Tibial artery (tissue), 4 donors: ENCODE measurements at regions not wholly inside any gene's neighbourhood (a gene's known extent, or its start where the extent isn't known, plus 50 kb on each side); places are given as distances from the start of the nearest gene placed in this dataset.

Experiments
- DNase-seq, 2 donors: peaks; one replicate each; pipeline ENCODE4 v3.0.0-alpha.2; 2019
- H3K27ac ChIP-seq, 2 donors: fragments of 200-600 bp; sonication (generic) in 1 of 2; 1 replicate in 1 of 2; 2 replicates in 1 of 2; pipeline ENCODE4 v1.5.1; 2018 to 2019; ENCODE audit warnings: mild to moderate bottlenecking in 1 of 2
- H3K27me3 ChIP-seq, 2 donors: fragments of 200-600 bp; sonication (generic) in 1 of 2; one replicate each; pipeline versions ENCODE4 v1.5.1 to v1.6.0; 2016 to 2019
- H3K36me3 ChIP-seq, 3 donors: fragments of 200-600 bp; sonication (generic) in 2 of 3; one replicate each; pipeline ENCODE4 v1.5.1; 2016 to 2019; ENCODE audit warnings: mild to moderate bottlenecking in 2 of 3
- H3K4me1 ChIP-seq, 4 donors: fragments of 200-600 bp; sonication (generic) in 2 of 4; 1 replicate in 3 of 4; 2 replicates in 1 of 4; pipeline ENCODE4 v1.5.1; 2016 to 2019
- H3K4me3 ChIP-seq, 2 donors: fragments of 200-600 bp; sonication (generic) in 1 of 2; 1 replicate in 1 of 2; 2 replicates in 1 of 2; pipeline ENCODE4 v1.5.1; 2018 to 2019; ENCODE audit warnings: mild to moderate bottlenecking in 2 of 2
- H3K9me3 ChIP-seq, 3 donors: fragments of 200-600 bp; sonication (generic) in 1 of 3; one replicate each; pipeline ENCODE4 v1.5.1; 2016 to 2019
- CTCF ChIP-seq, 2 experiments: fragments of 200-600 bp in 1 of 2; fragments of 450-650 bp in 1 of 2; IDR thresholded peaks; one replicate each; pipeline ENCODE4 v1.5.1; 2017 to 2019; ENCODE audit warnings: antibody characterized with exemption in 2 of 2, mild to moderate bottlenecking in 1 of 2, moderate library complexity in 1 of 2
- intact Hi-C: fragments of 100-400 bp; cut with DNase I; formaldehyde crosslinking; loops from one replicate; pipeline ENCODE4 v1.15.0; 2023; ENCODE audit warnings: low total_unique reads

GRCh38 chr11:33515347-33515746 lies 185.3 kb downstream of the C11orf91 start:
- no peak for DNase-seq
- H3K36me3 ChIP-seq, result no peaks in the 10 kb centered on the region
- H3K4me1 ChIP-seq, result no peaks in the 10 kb centered on the region
- H3K9me3 ChIP-seq, result no peaks in the 10 kb centered on the region
- no peak overlapping the region for H3K27ac ChIP-seq
- no peak overlapping the region for H3K4me3 ChIP-seq
- no peaks in the 10 kb centered on the region for H3K27me3 ChIP-seq
- intact Hi-C loops, result no loop called here
- no peak for TF ChIP-seq CTCF (IDR thresholded peaks at IDR 0.05)

- Histone ChIP-seq H3K4me1 (no peaks in the 10 kb centered on the region), H3K36me3 (no peaks in the 10 kb centered on the region), H3K9me3 (no peaks in the 10 kb centered on the region), H3K27me3 (no peaks in the 10 kb centered on the region), H3K4me3 (no peak overlapping the region), H3K27ac (no peak overlapping the region)
- intact Hi-C loops, result no loop called here
- TF ChIP-seq CTCF (IDR thresholded peaks at IDR 0.05), result no peak
- no peak for DNase-seq
Measured at GRCh38 chr11:33514079-33514925, 186.3 kb downstream of the C11orf91 start.

- TF ChIP-seq CTCF (IDR thresholded peaks at IDR 0.05), result no peak
Measured at GRCh38 chr11:33509632-33510031, 191.0 kb downstream of the C11orf91 start.

GRCh38 chr11:33507967-33508366 lies 192.7 kb downstream of the C11orf91 start:
- Histone ChIP-seq H3K36me3 (no peaks in the 10 kb centered on the region), H3K4me1 (no peaks in the 10 kb centered on the region), H3K27me3 (no peaks in the 10 kb centered on the region), H3K4me3 (no peak overlapping the region), H3K9me3 (no peaks in the 10 kb centered on the region), H3K27ac (no peak overlapping the region)
- intact Hi-C loops, result no loop called here
- TF ChIP-seq CTCF (IDR thresholded peaks at IDR 0.05), result no peak
- DNase-seq, result no peak

More at GRCh38 chr11:33509632-33510031, 191.0 kb downstream of the C11orf91 start:
- H3K9me3 ChIP-seq, result no peaks in the 10 kb centered on the region
- no peaks in the 10 kb centered on the region for H3K4me1 ChIP-seq
- no peak for DNase-seq
- H3K36me3 ChIP-seq, result no peaks in the 10 kb centered on the region
- no peak overlapping the region for H3K27ac ChIP-seq
- intact Hi-C loops, result no loop called here
- H3K27me3 ChIP-seq, result no peaks in the 10 kb centered on the region
- H3K4me3 ChIP-seq, result no peak overlapping the region

GRCh38 chr11:33507356-33507755 lies 193.3 kb downstream of the C11orf91 start:
- TF ChIP-seq CTCF (IDR thresholded peaks at IDR 0.05), result no peak
- no peaks in the 10 kb centered on the region for H3K36me3 ChIP-seq
- intact Hi-C loops, result no loop called here

More at GRCh38 chr11:33507356-33507755, 193.3 kb downstream of the C11orf91 start:
- Histone ChIP-seq H3K27ac (no peak overlapping the region), H3K27me3 (no peaks in the 10 kb centered on the region), H3K9me3 (no peaks in the 10 kb centered on the region), H3K4me3 (no peak overlapping the region), H3K4me1 (no peaks in the 10 kb centered on the region)
- no peak for DNase-seq
